ENCODE measurements at regions not wholly inside any gene's neighbourhood (a gene's known extent, or its start where the extent isn't known, plus 50 kb on each side); places are given as distances from the start of the nearest gene placed in this dataset.
A peak's percentile ranks its signal among the peaks of the same experiment; 100 is the strongest.

GRCh38 chr4:140302151-140302859 is 71.1 kb upstream of the SCOC start:
- TF ChIP-seq CTCF (IDR thresholded peaks at IDR 0.05; ENCODE audit: unreplicated experiment) = no peak
- Mint-ChIP-seq H3K27ac (no peak overlapping the region), H3K27me3 (ENCODE audit: low read depth) (peaks cover 2% of the 10 kb centered on the region), H3K4me3 (no peak overlapping the region), H3K36me3 (no peaks in the 10 kb centered on the region), H3K9me3 (no peaks in the 10 kb centered on the region), H3K4me1 (peaks cover 10% of the 10 kb centered on the region)
- DNase-seq (ENCODE audit: low spot score in 2 of 2, unreplicated experiment in 2 of 2) = no peak

- no peaks in the 10 kb centered on the region for H3K36me3 Mint-ChIP-seq
- no peak overlapping the region for H3K4me3 Mint-ChIP-seq
- no peak for TF ChIP-seq CTCF (IDR thresholded peaks at IDR 0.05; ENCODE audit: unreplicated experiment)
- H3K9me3 Mint-ChIP-seq = no peaks in the 10 kb centered on the region
- H3K27me3 Mint-ChIP-seq (ENCODE audit: low read depth) = peaks cover 2% of the 10 kb centered on the region
- no peak overlapping the region for H3K27ac Mint-ChIP-seq
- no peak for DNase-seq (ENCODE audit: low spot score in 2 of 2, unreplicated experiment in 2 of 2)
- H3K4me1 Mint-ChIP-seq = peaks cover 25% of the 10 kb centered on the region
Observed at GRCh38 chr4:140300271-140300970, 73.0 kb upstream of the SCOC start.

DNA sequence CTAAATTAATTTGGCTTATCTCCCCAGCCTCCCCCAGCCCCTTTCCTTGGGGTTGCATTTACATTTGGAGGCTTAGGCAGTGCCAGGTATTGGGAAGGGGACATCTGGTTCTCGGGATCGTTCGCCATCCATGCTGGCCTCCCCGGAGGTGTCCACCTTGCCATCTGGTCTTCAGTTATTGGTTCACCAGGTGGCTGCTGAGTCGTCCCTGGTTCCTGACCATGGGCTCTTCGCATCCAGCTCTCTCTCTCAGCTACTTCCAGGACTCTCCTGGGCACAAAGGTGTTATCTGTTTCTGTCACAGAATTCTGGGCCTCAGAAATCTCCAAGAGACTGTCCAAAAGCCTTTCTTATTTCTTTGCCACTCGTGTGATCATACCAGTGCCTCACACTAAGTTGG is 75.4 kb upstream of the SCOC start:
- Mint-ChIP-seq H3K9me3 (no peaks in the 10 kb centered on the region), H3K27me3 (ENCODE audit: low read depth) (peaks cover 2% of the 10 kb centered on the region), H3K36me3 (no peaks in the 10 kb centered on the region), H3K4me1 (peaks cover 24% of the 10 kb centered on the region), H3K27ac (no peak overlapping the region), H3K4me3 (no peak overlapping the region)
- DNase-seq (ENCODE audit: low spot score in 2 of 2, unreplicated experiment in 2 of 2) = no peak
- no peak for TF ChIP-seq CTCF (IDR thresholded peaks at IDR 0.05; ENCODE audit: unreplicated experiment)

GRCh38 chr4:140297221-140297570 is 76.2 kb upstream of the SCOC start:
- peaks cover 2% of the 10 kb centered on the region for H3K27me3 Mint-ChIP-seq (ENCODE audit: low read depth)
- peaks cover 24% of the 10 kb centered on the region for H3K4me1 Mint-ChIP-seq
- no peak for TF ChIP-seq CTCF (IDR thresholded peaks at IDR 0.05; ENCODE audit: unreplicated experiment)
- DNase-seq (ENCODE audit: low spot score in 2 of 2, unreplicated experiment in 2 of 2) = no peak
- peak overlapping the region; percentile 13 for H3K4me3 Mint-ChIP-seq
- peak overlapping the region; percentile 13 for H3K27ac Mint-ChIP-seq
- H3K9me3 Mint-ChIP-seq = no peaks in the 10 kb centered on the region
- H3K36me3 Mint-ChIP-seq = no peaks in the 10 kb centered on the region

GRCh38 chr4:140296335-140297220 is 76.9 kb upstream of the SCOC start:
- H3K4me1 Mint-ChIP-seq = peaks cover 24% of the 10 kb centered on the region
- no peaks in the 10 kb centered on the region for H3K9me3 Mint-ChIP-seq
- peak overlapping the region; percentile 27 for H3K27ac Mint-ChIP-seq
- TF ChIP-seq CTCF (IDR thresholded peaks at IDR 0.05; ENCODE audit: unreplicated experiment) = no peak
- peak in 1 of 2 experiments; percentile 40 for DNase-seq (ENCODE audit: low spot score in 2 of 2, unreplicated experiment in 2 of 2)
- H3K4me3 Mint-ChIP-seq = peak overlapping the region; percentile 13
- H3K27me3 Mint-ChIP-seq (ENCODE audit: low read depth) = peaks cover 2% of the 10 kb centered on the region
- H3K36me3 Mint-ChIP-seq = no peaks in the 10 kb centered on the region

Data from mesothelial cell of epicardium (in vitro differentiated cells).